ENCODE measurements at regions not wholly inside any gene's neighbourhood (a gene's known extent, or its start where the extent isn't known, plus 50 kb on each side); places are given as distances from the start of the nearest gene placed in this dataset.

GRCh38 chr12:92370828-92371227 is 225.2 kb upstream of the BTG1 start:
- TF ChIP-seq CTCF (conservative IDR thresholded peaks at IDR 0.05) (no peak), EZH2 (IDR thresholded peaks at IDR 0.05; ENCODE audit: low read depth) (no peak)
